GM20431 (cell line): ENCODE measurements at regions not wholly inside any gene's neighbourhood (a gene's known extent, or its start where the extent isn't known, plus 50 kb on each side); places are given as distances from the start of the nearest gene placed in this dataset.

Source experiments
- in situ Hi-C: fragments of 300-500 bp; cut with MseI, MboI; formaldehyde crosslinking; loops from one replicate; pipeline ENCODE4 v1.15.0; 2020; ENCODE audit warnings: low sequenced_read_pairs; ENCODE audit not compliant: unreplicated experiment

- in situ Hi-C loops = no loop called here
Observed at GRCh38 chr22:47599753-47600152, 837.3 kb downstream of the TBC1D22A start.

GRCh38 chr22:47598864-47599263, 836.4 kb downstream of the TBC1D22A start:
- in situ Hi-C loops = no loop called here

GRCh38 chr22:47597041-47597440, 834.6 kb downstream of the TBC1D22A start:
- in situ Hi-C loops = no loop called here

- in situ Hi-C loops = no loop called here
Observed at GRCh38 chr22:47596176-47596690, 833.8 kb downstream of the TBC1D22A start.

GRCh38 chr22:47594836-47595521, 832.5 kb downstream of the TBC1D22A start:
- in situ Hi-C loops = no loop called here

- in situ Hi-C loops = no loop called here
Observed at GRCh38 chr22:47593911-47594311, 831.5 kb downstream of the TBC1D22A start.

- in situ Hi-C loops = no loop called here
Observed at GRCh38 chr22:47593291-47593690, 830.8 kb downstream of the TBC1D22A start.

GRCh38 chr22:47592791-47593190, 830.3 kb downstream of the TBC1D22A start:
- in situ Hi-C loops = no loop called here

GRCh38 chr22:47591709-47592108, 829.3 kb downstream of the TBC1D22A start:
- in situ Hi-C loops = no loop called here

- in situ Hi-C loops = no loop called here
Observed at GRCh38 chr22:47591016-47591415, 828.6 kb downstream of the TBC1D22A start.

GRCh38 chr22:47589271-47590250, 827.1 kb downstream of the TBC1D22A start:
- in situ Hi-C loops = no loop called here

GRCh38 chr22:47588578-47588960, 826.1 kb downstream of the TBC1D22A start:
- in situ Hi-C loops = no loop called here

- in situ Hi-C loops = no loop called here
Observed at GRCh38 chr22:47587861-47588577, 825.6 kb downstream of the TBC1D22A start.

GRCh38 chr22:47587361-47587760, 824.9 kb downstream of the TBC1D22A start:
- in situ Hi-C loops = no loop called here

GRCh38 chr22:47586946-47587345, 824.5 kb downstream of the TBC1D22A start:
- in situ Hi-C loops = no loop called here

- in situ Hi-C loops = no loop called here
Observed at GRCh38 chr22:47586038-47586437, 823.6 kb downstream of the TBC1D22A start.

- in situ Hi-C loops = no loop called here
Observed at GRCh38 chr22:47583959-47584562, 821.6 kb downstream of the TBC1D22A start.

GRCh38 chr22:47582067-47582466, 819.6 kb downstream of the TBC1D22A start:
- in situ Hi-C loops = no loop called here

- in situ Hi-C loops = no loop called here
Observed at GRCh38 chr22:47580121-47580520, 817.7 kb downstream of the TBC1D22A start.

- in situ Hi-C loops = no loop called here
Observed at GRCh38 chr22:47576908-47577307, 814.5 kb downstream of the TBC1D22A start.
